ENCODE measurements at regions not wholly inside any gene's neighbourhood (a gene's known extent, or its start where the extent isn't known, plus 50 kb on each side); places are given as distances from the start of the nearest gene placed in this dataset.

DNA sequence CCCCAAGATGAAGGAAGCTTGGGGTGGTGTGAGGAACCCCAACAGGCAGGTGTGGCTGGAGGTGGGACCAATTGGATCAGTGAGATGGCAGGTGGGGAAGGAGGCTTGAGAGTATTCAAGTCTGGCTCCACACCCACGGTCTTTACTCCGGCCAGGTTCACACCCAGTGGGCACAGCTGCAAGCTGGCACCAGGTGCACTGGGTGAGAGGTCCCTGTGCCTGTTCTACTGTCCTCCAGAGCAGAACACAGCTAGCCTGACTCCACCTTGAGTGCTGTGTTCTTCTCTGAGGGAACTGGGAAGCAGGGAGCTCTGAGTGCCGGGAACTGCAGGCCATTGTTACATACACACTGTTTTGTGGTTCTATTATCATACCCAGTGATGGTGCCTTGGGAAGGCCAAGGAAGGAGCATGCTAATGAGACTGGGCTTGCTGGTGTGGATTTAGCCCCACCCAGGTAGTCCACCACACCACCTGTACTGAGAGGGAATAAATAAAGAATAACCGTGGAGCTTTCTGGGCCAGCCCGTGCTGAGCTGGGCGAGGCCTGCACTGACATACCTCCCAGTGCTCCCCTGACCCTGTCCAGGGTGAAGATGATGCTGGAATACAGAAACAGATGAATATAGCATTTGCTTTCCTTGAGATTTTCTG lies 93.4 kb downstream of the ABHD5 start:
- no peak overlapping the region for H3K27ac ChIP-seq
- TF ChIP-seq, protein P1, sequence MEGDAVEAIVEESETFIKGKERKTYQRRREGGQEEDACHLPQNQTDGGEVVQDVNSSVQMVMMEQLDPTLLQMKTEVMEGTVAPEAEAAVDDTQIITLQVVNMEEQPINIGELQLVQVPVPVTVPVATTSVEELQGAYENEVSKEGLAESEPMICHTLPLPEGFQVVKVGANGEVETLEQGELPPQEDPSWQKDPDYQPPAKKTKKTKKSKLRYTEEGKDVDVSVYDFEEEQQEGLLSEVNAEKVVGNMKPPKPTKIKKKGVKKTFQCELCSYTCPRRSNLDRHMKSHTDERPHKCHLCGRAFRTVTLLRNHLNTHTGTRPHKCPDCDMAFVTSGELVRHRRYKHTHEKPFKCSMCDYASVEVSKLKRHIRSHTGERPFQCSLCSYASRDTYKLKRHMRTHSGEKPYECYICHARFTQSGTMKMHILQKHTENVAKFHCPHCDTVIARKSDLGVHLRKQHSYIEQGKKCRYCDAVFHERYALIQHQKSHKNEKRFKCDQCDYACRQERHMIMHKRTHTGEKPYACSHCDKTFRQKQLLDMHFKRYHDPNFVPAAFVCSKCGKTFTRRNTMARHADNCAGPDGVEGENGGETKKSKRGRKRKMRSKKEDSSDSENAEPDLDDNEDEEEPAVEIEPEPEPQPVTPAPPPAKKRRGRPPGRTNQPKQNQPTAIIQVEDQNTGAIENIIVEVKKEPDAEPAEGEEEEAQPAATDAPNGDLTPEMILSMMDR (IDR thresholded peaks at IDR 0.05) = no peak
- no peaks in the 10 kb centered on the region for H3K4me1 ChIP-seq
- no peaks in the 10 kb centered on the region for H3K9me3 ChIP-seq
- H3K27me3 ChIP-seq (ENCODE audit: insufficient read depth in 3 of 3, low read length in 2 of 3) = peaks cover 0 to 2% (median 0%) of the 10 kb centered on the region in 3 donors
- H3K4me3 ChIP-seq = no peak overlapping the region
- H3K36me3 ChIP-seq (ENCODE audit: insufficient read depth in 1 of 2, low read depth in 1 of 2) = no peaks in the 10 kb centered on the region
- ATAC-seq (no peak), DNase-seq (no peak)
- 89 to 96% (median 90%) methylated on average over 6 of the region's 6 CpGs for WGBS, 3 donors
- intact Hi-C loops (cut with DNase I) = no loop called here

DNA sequence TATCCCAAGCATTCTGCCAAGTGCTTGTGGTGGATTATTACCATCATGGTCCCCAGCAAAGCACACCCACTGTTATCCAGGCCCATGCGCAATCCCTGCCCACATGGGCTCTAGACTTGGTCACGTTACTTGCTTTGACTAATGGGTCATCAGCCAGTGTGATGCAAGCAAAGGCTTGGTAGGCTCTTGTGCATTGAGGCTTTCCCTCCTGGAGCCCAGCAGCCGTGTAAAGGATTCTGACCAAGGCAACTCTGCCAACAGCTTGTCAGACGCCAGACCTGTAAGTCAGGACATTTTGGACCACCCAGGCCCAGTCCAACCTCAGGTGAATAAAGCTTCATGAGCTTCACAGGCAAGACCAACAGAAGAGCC lies 93.9 kb downstream of the ABHD5 start:
- TF ChIP-seq, protein P1 (IDR thresholded peaks at IDR 0.05) = no peak
- DNase-seq = no peak
- intact Hi-C loops (cut with DNase I) = no loop called here
- no peak overlapping the region for H3K4me3 ChIP-seq
- 56 to 86% (median 76%) methylated on average over 4 of the region's 4 CpGs for WGBS, 3 donors
- no peak for ATAC-seq
- peaks cover 0 to 2% (median 0%) of the 10 kb centered on the region in 3 donors for H3K27me3 ChIP-seq (ENCODE audit: insufficient read depth in 3 of 3, low read length in 2 of 3)
- no peaks in the 10 kb centered on the region for H3K4me1 ChIP-seq
- no peak overlapping the region for H3K27ac ChIP-seq
- H3K36me3 ChIP-seq (ENCODE audit: insufficient read depth in 1 of 2, low read depth in 1 of 2) = no peaks in the 10 kb centered on the region
- H3K9me3 ChIP-seq = no peaks in the 10 kb centered on the region

DNA sequence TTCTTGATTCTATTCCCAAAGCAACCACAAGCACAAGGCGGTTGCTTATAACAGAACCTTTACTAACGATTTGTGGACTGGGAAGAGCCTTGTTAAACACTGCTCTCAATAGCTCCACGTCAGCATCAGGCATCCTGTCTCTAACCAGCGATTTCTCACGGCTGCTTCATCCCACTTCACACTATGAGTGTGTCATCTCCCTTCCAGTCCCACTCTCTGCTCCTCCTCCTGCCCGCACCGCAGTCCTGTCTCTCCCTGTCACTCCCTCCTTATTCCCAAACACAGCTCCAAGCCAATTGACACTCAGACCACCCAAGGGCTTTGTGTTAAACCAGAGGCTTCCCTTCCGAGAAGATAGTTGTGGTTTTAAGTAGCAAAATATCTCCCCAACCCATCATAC lies 94.8 kb downstream of the ABHD5 start:
- intact Hi-C loops (cut with DNase I) = no loop called here
- H3K36me3 ChIP-seq (ENCODE audit: insufficient read depth in 1 of 2, low read depth in 1 of 2) = no peaks in the 10 kb centered on the region
- no peak for DNase-seq
- H3K9me3 ChIP-seq = no peaks in the 10 kb centered on the region
- H3K4me1 ChIP-seq = no peaks in the 10 kb centered on the region
- no peak for ATAC-seq
- peaks cover 0 to 2% (median 0%) of the 10 kb centered on the region in 3 donors for H3K27me3 ChIP-seq (ENCODE audit: insufficient read depth in 3 of 3, low read length in 2 of 3)
- TF ChIP-seq, protein P1 (IDR thresholded peaks at IDR 0.05) = no peak
- H3K4me3 ChIP-seq = no peak overlapping the region
- H3K27ac ChIP-seq = no peak overlapping the region
- WGBS, 3 donors = 52 to 56% (median 54%) methylated on average over 8 of the region's 8 CpGs

DNA sequence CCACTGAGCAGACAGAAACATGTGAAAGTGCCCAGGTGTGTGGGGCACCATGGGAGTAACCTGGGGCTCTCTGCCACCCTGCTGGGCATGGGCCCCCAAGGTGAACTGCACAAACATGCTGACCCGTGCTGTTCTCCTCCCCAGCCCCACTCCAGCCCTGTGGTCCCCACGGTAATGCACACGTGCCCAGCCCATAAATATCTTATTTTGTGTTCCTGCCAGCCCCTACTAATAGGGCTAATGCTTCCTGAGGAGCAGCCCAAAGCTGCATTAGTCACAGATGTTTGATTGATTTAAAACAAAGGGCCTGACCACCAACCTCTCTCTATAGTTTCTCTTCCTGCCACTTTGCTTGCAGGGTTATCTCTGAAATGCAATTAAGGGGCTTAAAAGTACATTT lies 95.4 kb downstream of the ABHD5 start:
- Histone ChIP-seq H3K36me3 (ENCODE audit: insufficient read depth in 1 of 2, low read depth in 1 of 2) (no peaks in the 10 kb centered on the region), H3K27me3 (ENCODE audit: insufficient read depth in 3 of 3, low read length in 2 of 3) (peaks cover 0 to 2% (median 0%) of the 10 kb centered on the region in 3 donors), H3K9me3 (no peaks in the 10 kb centered on the region), H3K27ac (no peak overlapping the region), H3K4me1 (no peaks in the 10 kb centered on the region), H3K4me3 (no peak overlapping the region)
- ATAC-seq (no peak), DNase-seq (no peak)
- WGBS, 3 donors = 2 to 4% (median 3%) methylated on average over 3 of the region's 3 CpGs
- TF ChIP-seq, protein P1 (IDR thresholded peaks at IDR 0.05) = no peak
- intact Hi-C loops (cut with DNase I) = no loop called here

Measured in psoas muscle (tissue), 7 donors.